ENCODE measurements at regions not wholly inside any gene's neighbourhood (a gene's known extent, or its start where the extent isn't known, plus 50 kb on each side); places are given as distances from the start of the nearest gene placed in this dataset.
"Not testable (repeated sequence)": the region's sequence is repeated elsewhere in the genome, so short reads cannot be mapped to it uniquely, and the experiment has no call there.

- DNase-seq (ENCODE audit: low read depth in 2 of 2), result no peak
Measured at GRCh38 chr16:65284626-65285025, 162.8 kb upstream of the CDH11 start.

GRCh38 chr16:65283181-65283651 lies 161.4 kb upstream of the CDH11 start:
- DNase-seq (ENCODE audit: low read depth in 2 of 2), result no peak

- DNase-seq (ENCODE audit: low read depth in 2 of 2), result no peak
Measured at GRCh38 chr16:65281586-65281985, 159.7 kb upstream of the CDH11 start.

- no peak for DNase-seq (ENCODE audit: low read depth in 2 of 2)
Measured at GRCh38 chr16:65280845-65281512, 159.1 kb upstream of the CDH11 start.

GRCh38 chr16:65279576-65279975 lies 157.7 kb upstream of the CDH11 start:
- DNase-seq (ENCODE audit: low read depth in 2 of 2), result no peak

GRCh38 chr16:65278874-65279273 lies 157.0 kb upstream of the CDH11 start:
- no peak for DNase-seq (ENCODE audit: low read depth in 2 of 2)

GRCh38 chr16:65274566-65274965 lies 152.7 kb upstream of the CDH11 start:
- DNase-seq (ENCODE audit: low read depth in 2 of 2), result no peak

GRCh38 chr16:65272699-65273414 lies 151.0 kb upstream of the CDH11 start:
- no peak for DNase-seq (ENCODE audit: low read depth in 2 of 2)

GRCh38 chr16:65271996-65272395 lies 150.1 kb upstream of the CDH11 start:
- no peak for DNase-seq (ENCODE audit: low read depth in 2 of 2)

- DNase-seq (ENCODE audit: low read depth in 2 of 2), result no peak
Measured at GRCh38 chr16:65268331-65268730, 146.5 kb upstream of the CDH11 start.

GRCh38 chr16:65263896-65264295 lies 142.0 kb upstream of the CDH11 start:
- DNase-seq (ENCODE audit: low read depth in 2 of 2), result no peak

- DNase-seq (ENCODE audit: low read depth in 2 of 2), result no peak
Measured at GRCh38 chr16:65260746-65261145, 138.9 kb upstream of the CDH11 start.

GRCh38 chr16:65254144-65254543 lies 132.3 kb upstream of the CDH11 start:
- no peak for DNase-seq (ENCODE audit: low read depth in 2 of 2)

- no peak for DNase-seq (ENCODE audit: low read depth in 2 of 2)
Measured at GRCh38 chr16:65249768-65250167, 127.9 kb upstream of the CDH11 start.

GRCh38 chr16:65244787-65245186 lies 122.9 kb upstream of the CDH11 start:
- DNase-seq (ENCODE audit: low read depth in 2 of 2), result no peak

GRCh38 chr16:65235339-65236177 lies 113.7 kb upstream of the CDH11 start:
- no peak for DNase-seq (ENCODE audit: low read depth in 2 of 2)

- DNase-seq (ENCODE audit: low read depth in 2 of 2), result not testable (repeated sequence)
Measured at GRCh38 chr16:65234721-65235320, 113.0 kb upstream of the CDH11 start.

- DNase-seq (ENCODE audit: low read depth in 2 of 2), result no peak
Measured at GRCh38 chr16:65229191-65229662, 107.4 kb upstream of the CDH11 start.

GRCh38 chr16:65227150-65227835 lies 105.4 kb upstream of the CDH11 start:
- DNase-seq (ENCODE audit: low read depth in 2 of 2), result no peak

GRCh38 chr16:65226077-65226476 lies 104.2 kb upstream of the CDH11 start:
- no peak for DNase-seq (ENCODE audit: low read depth in 2 of 2)

- DNase-seq (ENCODE audit: low read depth in 2 of 2), result no peak
Measured at GRCh38 chr16:65225488-65225887, 103.6 kb upstream of the CDH11 start.
